GM23338 (cell line): ENCODE measurements at regions not wholly inside any gene's neighbourhood (a gene's known extent, or its start where the extent isn't known, plus 50 kb on each side); places are given as distances from the start of the nearest gene placed in this dataset.

ENCODE experiments used
- CREB1 ChIP-seq: fragments of 250-450 bp; sonication (Bioruptor Pico); IDR thresholded peaks from 2 replicates; pipeline ENCODE4 v1.5.0; 2020; ENCODE audit warnings: low read depth, mild to moderate bottlenecking, moderate library complexity
- EZH2 ChIP-seq: fragments of 200-600 bp; sonication (generic); IDR thresholded peaks from one replicate; pipeline ENCODE4 v1.8.0; 2017; ENCODE audit warnings: antibody characterized with exemption, mild to moderate bottlenecking, low read depth; ENCODE audit not compliant: unreplicated experiment
- EZH2phosphoT487 ChIP-seq: fragments of 200-600 bp; sonication (generic); IDR thresholded peaks from one replicate; pipeline ENCODE4 v1.8.1; 2018; ENCODE audit warnings: antibody characterized with exemption; ENCODE audit not compliant: unreplicated experiment
- POLR2AphosphoS5 ChIP-seq: IDR thresholded peaks from 2 replicates; pipeline ENCODE4 v1.6.1; 2016; ENCODE audit warnings: antibody characterized with exemption, low read depth
- REST ChIP-seq: IDR thresholded peaks from one replicate; pipeline ENCODE4 v1.6.1; 2018; ENCODE audit warnings: antibody characterized with exemption; ENCODE audit not compliant: unreplicated experiment
- STAT1 ChIP-seq: IDR thresholded peaks from one replicate; pipeline ENCODE4 v1.6.1; 2016; ENCODE audit warnings: antibody characterized with exemption; ENCODE audit not compliant: unreplicated experiment
- TF ChIP-seq, protein P1 (sequence below), 2 experiments: fragments of 200-600 bp in 1 of 2; sonication (generic) in 1 of 2; conservative IDR thresholded peaks; 2 replicates each; pipeline versions ENCODE4 v1.5.1 to v1.6.1; 2016 to 2017; ENCODE audit warnings: antibody characterized with exemption in 2 of 2, low read depth in 2 of 2, mild to moderate bottlenecking in 2 of 2, moderate library complexity in 1 of 2

GRCh38 chr3:166089575-166089974 is 252.4 kb upstream of the BCHE start:
- TF ChIP-seq, protein P1, sequence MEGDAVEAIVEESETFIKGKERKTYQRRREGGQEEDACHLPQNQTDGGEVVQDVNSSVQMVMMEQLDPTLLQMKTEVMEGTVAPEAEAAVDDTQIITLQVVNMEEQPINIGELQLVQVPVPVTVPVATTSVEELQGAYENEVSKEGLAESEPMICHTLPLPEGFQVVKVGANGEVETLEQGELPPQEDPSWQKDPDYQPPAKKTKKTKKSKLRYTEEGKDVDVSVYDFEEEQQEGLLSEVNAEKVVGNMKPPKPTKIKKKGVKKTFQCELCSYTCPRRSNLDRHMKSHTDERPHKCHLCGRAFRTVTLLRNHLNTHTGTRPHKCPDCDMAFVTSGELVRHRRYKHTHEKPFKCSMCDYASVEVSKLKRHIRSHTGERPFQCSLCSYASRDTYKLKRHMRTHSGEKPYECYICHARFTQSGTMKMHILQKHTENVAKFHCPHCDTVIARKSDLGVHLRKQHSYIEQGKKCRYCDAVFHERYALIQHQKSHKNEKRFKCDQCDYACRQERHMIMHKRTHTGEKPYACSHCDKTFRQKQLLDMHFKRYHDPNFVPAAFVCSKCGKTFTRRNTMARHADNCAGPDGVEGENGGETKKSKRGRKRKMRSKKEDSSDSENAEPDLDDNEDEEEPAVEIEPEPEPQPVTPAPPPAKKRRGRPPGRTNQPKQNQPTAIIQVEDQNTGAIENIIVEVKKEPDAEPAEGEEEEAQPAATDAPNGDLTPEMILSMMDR (conservative IDR thresholded peaks at IDR 0.05; ENCODE audit: low read depth in 2 of 2), result no peak
- no peak for TF ChIP-seq POLR2AphosphoS5
- no peak for TF ChIP-seq STAT1
- no peak for TF ChIP-seq REST
- TF ChIP-seq EZH2phosphoT487, result no peak
- no peak for TF ChIP-seq CREB1 (CRISPR knock-in tag)
- TF ChIP-seq EZH2, result no peak
